WI38 (cell line): ENCODE measurements at regions not wholly inside any gene's neighbourhood (a gene's known extent, or its start where the extent isn't known, plus 50 kb on each side); places are given as distances from the start of the nearest gene placed in this dataset.

ENCODE experiments used
- H3K4me3 ChIP-seq: 2 replicates; pipeline ENCODE4 v1.5.1; 2011; ENCODE audit warnings: low read depth, mild to moderate bottlenecking, control low read depth, low read length
- TF ChIP-seq, protein P1 (sequence below): IDR thresholded peaks from 2 replicates; pipeline ENCODE4 v1.5.1; 2012; ENCODE audit warnings: low read depth, mild to moderate bottlenecking, control low read depth, low read length

DNA sequence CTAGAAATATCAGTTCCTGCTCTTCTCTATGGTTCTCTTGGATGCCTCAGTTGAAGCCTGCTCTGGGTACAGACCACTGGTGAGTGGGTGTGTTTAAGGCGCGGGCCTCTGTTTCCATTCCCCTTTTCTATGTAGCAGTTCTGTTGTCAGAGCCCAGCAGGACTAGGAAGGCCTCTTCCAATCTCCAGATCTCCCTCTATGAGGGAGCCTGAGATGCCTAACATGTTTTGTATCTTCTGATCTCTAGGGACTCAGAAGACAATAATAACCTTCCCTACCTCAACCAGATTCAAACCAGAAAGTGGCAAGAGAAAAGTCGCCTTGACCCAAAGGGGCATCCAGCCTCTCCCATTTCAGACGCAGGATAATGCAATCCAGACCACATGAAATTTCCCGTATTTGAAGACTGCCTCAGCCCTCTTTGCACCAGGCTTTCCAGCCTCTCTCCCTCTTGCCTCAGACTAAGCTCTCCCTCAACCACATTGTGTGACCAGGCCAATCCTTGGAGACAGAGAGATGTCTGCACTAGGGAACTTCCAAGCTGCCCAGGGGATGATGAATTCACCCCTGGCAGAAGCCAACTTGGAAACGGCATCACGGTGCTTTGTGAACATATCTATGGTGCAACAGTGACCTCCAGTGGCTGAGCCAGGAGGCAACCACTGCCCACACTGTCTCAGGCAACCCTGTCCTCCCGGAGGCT, 150.1 kb upstream of the UBASH3B start:
- TF ChIP-seq, protein P1, sequence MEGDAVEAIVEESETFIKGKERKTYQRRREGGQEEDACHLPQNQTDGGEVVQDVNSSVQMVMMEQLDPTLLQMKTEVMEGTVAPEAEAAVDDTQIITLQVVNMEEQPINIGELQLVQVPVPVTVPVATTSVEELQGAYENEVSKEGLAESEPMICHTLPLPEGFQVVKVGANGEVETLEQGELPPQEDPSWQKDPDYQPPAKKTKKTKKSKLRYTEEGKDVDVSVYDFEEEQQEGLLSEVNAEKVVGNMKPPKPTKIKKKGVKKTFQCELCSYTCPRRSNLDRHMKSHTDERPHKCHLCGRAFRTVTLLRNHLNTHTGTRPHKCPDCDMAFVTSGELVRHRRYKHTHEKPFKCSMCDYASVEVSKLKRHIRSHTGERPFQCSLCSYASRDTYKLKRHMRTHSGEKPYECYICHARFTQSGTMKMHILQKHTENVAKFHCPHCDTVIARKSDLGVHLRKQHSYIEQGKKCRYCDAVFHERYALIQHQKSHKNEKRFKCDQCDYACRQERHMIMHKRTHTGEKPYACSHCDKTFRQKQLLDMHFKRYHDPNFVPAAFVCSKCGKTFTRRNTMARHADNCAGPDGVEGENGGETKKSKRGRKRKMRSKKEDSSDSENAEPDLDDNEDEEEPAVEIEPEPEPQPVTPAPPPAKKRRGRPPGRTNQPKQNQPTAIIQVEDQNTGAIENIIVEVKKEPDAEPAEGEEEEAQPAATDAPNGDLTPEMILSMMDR, result peak; percentile 86
- H3K4me3 ChIP-seq, result no peak overlapping the region

DNA sequence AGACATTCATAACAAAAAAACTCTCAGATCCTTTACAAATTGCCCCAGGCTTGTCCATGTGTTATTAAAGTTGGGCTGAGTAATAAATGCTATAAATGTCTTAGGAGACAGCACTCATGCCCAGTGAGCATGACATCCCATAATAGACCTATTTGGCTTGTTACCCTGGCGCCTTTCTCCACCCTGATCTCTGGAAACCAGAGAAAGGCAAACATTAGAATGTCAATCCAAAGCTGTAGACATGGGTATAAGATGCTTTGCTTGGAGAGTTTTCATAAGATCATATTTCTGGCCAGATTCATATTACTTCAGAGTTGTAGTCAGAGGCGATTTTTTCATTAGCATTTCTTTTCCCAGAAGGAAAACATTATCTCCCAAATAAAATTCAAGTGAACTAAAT, 161.3 kb upstream of the UBASH3B start:
- no peak overlapping the region for H3K4me3 ChIP-seq

DNA sequence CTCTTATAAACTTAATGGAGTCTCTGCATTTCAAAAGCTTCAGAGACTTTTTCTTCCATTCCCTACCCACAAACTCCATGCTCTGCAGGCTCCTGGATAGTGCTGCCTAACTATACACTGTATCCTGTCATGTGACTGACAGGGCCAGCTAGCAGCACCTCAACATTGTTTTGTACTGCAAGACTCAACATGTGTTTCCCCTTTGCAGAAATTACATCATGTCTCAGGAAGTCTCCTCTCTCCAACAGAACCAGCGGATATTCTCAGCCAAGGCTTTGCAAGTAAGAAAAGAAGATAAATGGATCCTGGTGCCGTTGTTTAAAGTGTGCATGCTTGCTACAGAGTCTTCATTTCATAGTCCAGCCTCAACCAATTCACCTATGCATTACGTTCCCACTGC, 164.0 kb upstream of the UBASH3B start:
- TF ChIP-seq, protein P1, result no peak
- no peak overlapping the region for H3K4me3 ChIP-seq

More for the DNA sequence above, 161.3 kb upstream of the UBASH3B start:
- TF ChIP-seq, protein P1, result no peak

DNA sequence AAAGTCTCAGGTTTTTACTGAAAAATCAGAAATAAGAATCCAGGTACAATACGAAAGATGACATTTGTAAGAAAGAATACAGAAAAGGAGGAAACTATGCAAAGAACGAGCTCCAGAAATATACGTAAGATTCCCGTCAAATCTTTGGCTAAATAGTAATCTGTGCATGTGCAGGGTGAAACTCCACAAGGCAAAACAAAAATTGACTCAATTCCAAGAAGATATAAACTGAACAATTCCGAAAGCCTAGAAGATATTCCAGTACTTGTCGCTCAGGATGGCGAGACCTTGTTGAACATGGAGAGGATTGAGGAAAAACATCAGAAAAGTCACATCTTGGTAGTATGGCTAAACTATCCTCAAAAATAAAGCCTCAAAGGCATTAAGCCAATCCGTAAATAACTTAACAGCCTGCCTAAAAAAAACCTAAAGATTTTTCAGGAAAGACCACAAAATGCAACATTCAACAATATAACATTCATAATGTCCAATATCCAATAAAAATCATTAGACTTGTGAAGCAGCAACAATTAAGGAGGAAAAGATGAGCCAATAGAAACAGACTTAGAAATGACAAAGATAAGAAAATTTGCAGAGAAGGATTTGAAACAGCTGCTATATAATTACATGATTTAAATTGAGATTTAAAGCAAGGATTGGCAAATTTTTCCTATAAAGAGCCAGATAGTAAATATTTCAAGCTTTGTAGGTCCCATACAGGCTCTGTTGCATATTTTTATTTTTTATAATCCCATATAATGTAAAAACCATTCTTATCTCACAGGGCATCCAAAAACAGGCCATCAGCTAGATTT, 166.4 kb upstream of the UBASH3B start:
- TF ChIP-seq, protein P1, result no peak
- H3K4me3 ChIP-seq, result no peak overlapping the region

DNA sequence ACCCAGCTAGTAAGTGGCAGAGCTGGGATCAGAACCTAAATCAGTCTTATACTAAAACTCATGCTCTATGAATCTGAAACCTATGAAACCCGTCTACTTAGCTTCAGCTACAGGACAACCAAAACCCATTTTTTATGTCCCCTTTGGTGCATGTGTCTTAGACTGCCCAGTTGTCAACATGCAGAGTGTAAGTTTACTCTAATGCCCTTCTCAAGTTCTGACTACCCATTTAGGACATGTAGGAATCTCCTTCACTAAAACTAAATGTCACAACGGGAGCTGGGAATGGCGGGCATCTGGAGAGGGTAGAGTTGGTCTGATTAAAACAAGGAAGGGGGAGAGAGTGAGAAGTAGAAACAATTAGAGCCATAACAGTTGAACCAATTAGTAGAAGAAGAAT, 167.9 kb upstream of the UBASH3B start:
- no peak overlapping the region for H3K4me3 ChIP-seq
- TF ChIP-seq, protein P1, result no peak

DNA sequence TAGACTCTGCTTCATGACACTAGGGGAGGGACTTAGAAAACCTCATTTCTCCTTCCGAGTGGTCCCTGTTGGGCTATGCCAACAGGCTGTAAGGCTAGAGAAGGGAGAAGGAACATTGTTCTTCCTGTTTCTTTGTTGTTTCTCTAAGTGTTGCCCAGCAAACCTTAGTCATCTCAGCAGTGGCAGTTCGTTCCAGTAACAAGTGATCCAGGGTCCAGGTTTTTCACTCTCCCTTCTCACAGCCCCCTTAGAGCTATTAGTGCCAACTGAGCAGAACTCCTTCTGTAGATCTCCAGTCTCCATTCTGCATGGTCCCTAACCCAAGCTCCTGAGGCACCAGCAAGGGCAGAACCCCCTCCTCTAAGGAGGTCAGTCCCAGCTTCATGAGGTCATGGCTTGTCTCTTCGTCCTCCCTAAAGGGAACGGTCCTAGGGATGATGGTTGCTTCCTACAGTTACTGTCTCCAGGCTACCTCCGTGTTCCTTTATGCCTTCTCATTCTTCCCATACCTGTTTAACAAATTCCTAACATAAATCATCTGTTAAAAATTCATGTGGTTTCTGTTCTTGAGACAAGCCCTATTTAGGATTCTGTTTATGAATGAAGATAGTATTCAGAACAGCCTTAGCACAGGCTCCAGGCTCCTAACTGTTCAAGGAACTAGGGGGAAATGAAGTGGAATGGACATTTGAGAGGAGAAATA, 168.6 kb upstream of the UBASH3B start:
- TF ChIP-seq, protein P1, result no peak
- H3K4me3 ChIP-seq, result no peak overlapping the region
